ENCODE measurements at regions not wholly inside any gene's neighbourhood (a gene's known extent, or its start where the extent isn't known, plus 50 kb on each side); places are given as distances from the start of the nearest gene placed in this dataset.

DNA sequence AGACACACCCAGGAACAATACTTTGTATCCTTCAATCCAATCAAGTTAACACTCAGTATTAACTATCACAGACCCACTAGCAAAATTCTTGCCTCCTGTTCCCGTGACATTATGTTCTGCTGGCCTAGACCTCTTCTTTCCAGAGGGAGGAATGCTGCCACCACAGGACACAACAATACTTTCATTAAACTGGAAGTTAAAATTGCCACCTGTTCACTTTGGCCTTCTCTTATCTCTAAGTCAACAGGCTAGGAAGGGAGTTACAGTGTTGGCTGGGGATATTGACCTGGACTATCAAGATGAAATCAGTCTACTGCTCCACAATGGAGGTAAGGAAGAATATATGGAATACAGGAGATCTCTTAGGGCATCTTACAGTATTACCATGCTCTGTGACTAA is 1000.4 kb upstream of the GBE1 start:
- TF ChIP-seq, protein P1, sequence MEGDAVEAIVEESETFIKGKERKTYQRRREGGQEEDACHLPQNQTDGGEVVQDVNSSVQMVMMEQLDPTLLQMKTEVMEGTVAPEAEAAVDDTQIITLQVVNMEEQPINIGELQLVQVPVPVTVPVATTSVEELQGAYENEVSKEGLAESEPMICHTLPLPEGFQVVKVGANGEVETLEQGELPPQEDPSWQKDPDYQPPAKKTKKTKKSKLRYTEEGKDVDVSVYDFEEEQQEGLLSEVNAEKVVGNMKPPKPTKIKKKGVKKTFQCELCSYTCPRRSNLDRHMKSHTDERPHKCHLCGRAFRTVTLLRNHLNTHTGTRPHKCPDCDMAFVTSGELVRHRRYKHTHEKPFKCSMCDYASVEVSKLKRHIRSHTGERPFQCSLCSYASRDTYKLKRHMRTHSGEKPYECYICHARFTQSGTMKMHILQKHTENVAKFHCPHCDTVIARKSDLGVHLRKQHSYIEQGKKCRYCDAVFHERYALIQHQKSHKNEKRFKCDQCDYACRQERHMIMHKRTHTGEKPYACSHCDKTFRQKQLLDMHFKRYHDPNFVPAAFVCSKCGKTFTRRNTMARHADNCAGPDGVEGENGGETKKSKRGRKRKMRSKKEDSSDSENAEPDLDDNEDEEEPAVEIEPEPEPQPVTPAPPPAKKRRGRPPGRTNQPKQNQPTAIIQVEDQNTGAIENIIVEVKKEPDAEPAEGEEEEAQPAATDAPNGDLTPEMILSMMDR (IDR thresholded peaks at IDR 0.05; ENCODE audit: insufficient read depth, low read depth, low read length) = no peak
- Histone ChIP-seq H3K4me3 (ENCODE audit: low read depth, low read length) (no peak overlapping the region), H3K36me3 (ENCODE audit: control insufficient read depth, insufficient read depth, low read length) (no peaks in the 10 kb centered on the region), H3K27me3 (ENCODE audit: control insufficient read depth, insufficient read depth, low read length) (no peaks in the 10 kb centered on the region)
- POLR2A ChIA-PET = no interaction called here
- CTCF ChIA-PET = no interaction called here
- no peak for DNase-seq (ENCODE audit: low read depth)

GRCh38 chr3:82745544-82745943 is 984.1 kb upstream of the GBE1 start:
- ChIA-PET POLR2A (no interaction called here), CTCF (no interaction called here)
- Histone ChIP-seq H3K27me3 (ENCODE audit: control insufficient read depth, insufficient read depth, low read length) (no peaks in the 10 kb centered on the region), H3K36me3 (ENCODE audit: control insufficient read depth, insufficient read depth, low read length) (no peaks in the 10 kb centered on the region), H3K4me3 (ENCODE audit: low read depth, low read length) (no peak overlapping the region)
- TF ChIP-seq, protein P1 (IDR thresholded peaks at IDR 0.05; ENCODE audit: insufficient read depth, low read depth, low read length) = no peak
- DNase-seq (ENCODE audit: low read depth) = no peak

DNA sequence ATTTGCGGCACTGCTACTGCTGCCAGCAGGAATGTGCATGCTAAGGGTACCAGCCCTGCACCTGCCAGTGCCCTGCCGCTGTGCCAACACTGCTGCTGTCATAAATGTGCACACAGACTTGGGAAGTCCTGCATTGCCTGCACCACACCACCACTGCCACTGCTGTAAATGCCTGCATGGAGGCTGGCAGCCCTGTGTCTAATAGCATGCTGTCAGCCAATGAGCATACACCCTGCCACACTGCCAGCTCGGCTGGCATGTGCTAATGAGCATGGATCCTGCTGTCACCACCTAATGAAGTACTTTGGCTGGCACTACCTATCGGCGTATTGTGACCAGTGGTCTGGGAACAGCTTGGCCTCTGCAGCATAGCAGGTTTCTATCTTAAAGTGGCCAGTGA is 981.8 kb upstream of the GBE1 start:
- Histone ChIP-seq H3K36me3 (ENCODE audit: control insufficient read depth, insufficient read depth, low read length) (no peaks in the 10 kb centered on the region), H3K4me3 (ENCODE audit: low read depth, low read length) (no peak overlapping the region), H3K27me3 (ENCODE audit: control insufficient read depth, insufficient read depth, low read length) (no peaks in the 10 kb centered on the region)
- TF ChIP-seq, protein P1 (IDR thresholded peaks at IDR 0.05; ENCODE audit: insufficient read depth, low read depth, low read length) = no peak
- no peak for DNase-seq (ENCODE audit: low read depth)
- ChIA-PET POLR2A (no interaction called here), CTCF (interaction anchor here (0.5 kb wide), 1 partner anchor 48 kb away, joined by 3 read pairs; no protein-coding TSS in a partner anchor)

- POLR2A ChIA-PET = no interaction called here
- CTCF ChIA-PET = no interaction called here
- Histone ChIP-seq H3K27me3 (ENCODE audit: control insufficient read depth, insufficient read depth, low read length) (no peaks in the 10 kb centered on the region), H3K4me3 (ENCODE audit: low read depth, low read length) (no peak overlapping the region), H3K36me3 (ENCODE audit: control insufficient read depth, insufficient read depth, low read length) (no peaks in the 10 kb centered on the region)
- no peak for DNase-seq (ENCODE audit: low read depth)
- TF ChIP-seq, protein P1 (IDR thresholded peaks at IDR 0.05; ENCODE audit: insufficient read depth, low read depth, low read length) = no peak
Observed at GRCh38 chr3:82741346-82741745, 979.9 kb upstream of the GBE1 start.

DNA sequence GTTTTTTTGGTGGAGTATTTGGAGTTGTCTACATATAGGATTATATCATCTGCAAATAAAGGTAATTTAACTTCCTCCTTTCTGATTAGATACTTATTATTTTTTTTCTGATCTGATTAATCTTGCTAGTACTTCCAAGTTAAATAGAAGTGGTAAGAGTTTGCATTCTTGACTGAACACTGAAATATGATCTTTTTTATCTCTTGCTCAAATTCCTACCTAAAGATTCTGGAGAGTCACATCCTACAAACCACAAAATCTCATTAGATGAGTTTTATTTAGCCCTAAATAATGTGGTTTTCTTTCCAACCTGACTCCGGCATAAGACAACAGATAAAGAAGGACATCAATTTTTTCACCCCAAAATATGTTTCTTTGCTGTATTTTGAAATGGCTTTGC is 977.9 kb upstream of the GBE1 start:
- ChIA-PET CTCF (no interaction called here), POLR2A (no interaction called here)
- Histone ChIP-seq H3K36me3 (ENCODE audit: control insufficient read depth, insufficient read depth, low read length) (no peaks in the 10 kb centered on the region), H3K27me3 (ENCODE audit: control insufficient read depth, insufficient read depth, low read length) (no peaks in the 10 kb centered on the region), H3K4me3 (ENCODE audit: low read depth, low read length) (no peak overlapping the region)
- DNase-seq (ENCODE audit: low read depth) = no peak
- TF ChIP-seq, protein P1 (IDR thresholded peaks at IDR 0.05; ENCODE audit: insufficient read depth, low read depth, low read length) = no peak
